T-helper 1 cell (primary cell): ENCODE measurements at regions not wholly inside any gene's neighbourhood (a gene's known extent, or its start where the extent isn't known, plus 50 kb on each side); places are given as distances from the start of the nearest gene placed in this dataset.
A peak's percentile ranks its signal among the peaks of the same experiment; 100 is the strongest.

Experiments used
- DNase-seq, 5 donors: peaks; one replicate each; pipeline ENCODE4 v3.0.0-alpha.2; 2012 to 2020

DNA sequence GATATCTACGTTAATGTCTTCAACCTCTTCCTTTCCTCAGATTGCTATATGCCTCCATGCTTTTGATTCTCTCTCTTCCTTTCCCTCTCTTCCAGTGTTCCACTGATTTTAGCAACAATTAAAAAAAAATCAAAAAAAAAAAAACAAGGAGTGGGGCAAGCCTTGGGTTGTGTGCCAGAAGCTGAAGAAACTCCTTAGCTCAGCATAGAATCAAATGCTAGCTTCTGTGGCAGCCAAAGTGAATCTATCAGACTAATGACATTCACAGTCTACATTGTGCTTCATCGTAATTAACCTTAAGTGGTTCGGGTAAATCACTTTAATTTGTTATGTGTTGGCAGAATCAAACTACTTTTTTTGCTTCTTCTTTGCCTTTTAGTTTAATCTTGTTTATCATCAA lies 237.3 kb downstream of the TMEM167A start:
- no peak for DNase-seq

DNA sequence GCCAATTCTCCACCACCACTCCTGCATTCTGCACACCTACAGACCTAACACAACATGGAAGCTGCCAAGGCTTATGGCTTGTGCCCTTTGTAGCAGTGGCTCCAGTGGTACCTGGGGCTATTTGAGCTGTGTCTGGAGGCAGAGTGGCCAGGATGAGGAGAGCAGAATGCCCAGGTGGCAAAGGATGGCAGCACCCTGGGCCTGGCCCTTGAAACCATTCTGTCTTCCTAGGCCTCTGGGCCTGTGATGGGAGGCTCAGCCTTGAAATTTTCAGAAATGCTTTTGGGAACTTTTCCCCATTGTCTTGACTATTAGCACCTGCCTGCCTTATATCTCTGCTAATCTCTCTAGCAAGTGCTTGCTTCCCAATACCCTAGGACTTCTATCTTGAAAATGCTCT lies 241.7 kb downstream of the TMEM167A start:
- no peak for DNase-seq

DNA sequence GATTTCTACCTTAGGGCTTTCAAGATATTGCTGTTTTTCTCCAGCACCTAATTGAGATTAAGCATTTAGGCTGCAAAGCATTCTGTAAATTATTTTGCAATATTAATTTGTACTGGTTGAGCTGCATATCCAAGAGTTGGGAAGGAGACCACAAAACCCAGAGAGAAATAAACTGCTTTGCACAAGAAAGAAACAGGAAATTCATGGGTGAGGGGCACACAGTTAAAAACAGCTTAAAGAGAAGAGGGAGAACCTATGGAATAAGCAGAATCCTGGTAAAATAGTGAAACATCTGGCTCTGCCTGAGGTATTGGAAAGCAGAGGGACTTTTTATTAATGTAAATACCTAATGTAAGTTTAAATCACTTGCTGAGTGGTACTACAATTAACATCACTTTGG lies 243.0 kb downstream of the TMEM167A start:
- no peak for DNase-seq

DNA sequence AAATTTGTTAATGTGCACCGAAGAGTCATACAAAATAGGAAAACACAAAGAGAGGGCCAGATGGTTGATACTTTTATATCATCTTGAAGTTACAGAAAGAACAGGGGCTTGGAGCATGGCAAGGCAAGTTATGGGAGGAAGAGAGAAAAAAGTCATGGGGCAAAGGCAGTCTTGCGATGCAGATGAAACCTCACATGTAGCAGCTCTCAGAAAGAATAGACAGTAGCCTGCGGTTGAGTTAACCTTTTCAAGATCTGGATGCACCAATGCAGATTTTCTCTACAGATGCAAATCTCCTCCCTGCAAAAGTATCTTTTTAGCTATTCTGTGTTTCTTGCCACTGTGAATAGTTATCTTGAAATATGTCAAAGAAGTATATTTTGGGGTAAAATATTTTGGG lies 243.9 kb downstream of the TMEM167A start:
- DNase-seq: no peak

DNA sequence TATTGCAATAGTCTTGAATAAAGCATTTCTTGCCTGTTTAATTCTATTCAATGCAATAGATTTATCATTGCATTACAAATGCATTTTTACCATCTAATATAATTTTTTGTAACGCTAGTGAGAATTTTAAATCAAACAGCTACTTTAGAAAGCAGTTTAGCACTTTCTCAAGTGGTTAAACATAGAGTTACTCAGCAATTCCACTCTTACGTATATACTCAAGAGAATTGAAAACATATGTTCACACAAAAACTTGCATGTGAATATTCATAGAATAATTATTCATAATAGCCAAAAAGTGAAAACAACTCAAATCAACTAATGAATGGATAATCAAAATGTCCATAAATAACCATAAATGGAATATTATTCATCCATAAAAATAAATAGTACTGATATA lies 244.7 kb downstream of the TMEM167A start:
- DNase-seq: no peak

DNA sequence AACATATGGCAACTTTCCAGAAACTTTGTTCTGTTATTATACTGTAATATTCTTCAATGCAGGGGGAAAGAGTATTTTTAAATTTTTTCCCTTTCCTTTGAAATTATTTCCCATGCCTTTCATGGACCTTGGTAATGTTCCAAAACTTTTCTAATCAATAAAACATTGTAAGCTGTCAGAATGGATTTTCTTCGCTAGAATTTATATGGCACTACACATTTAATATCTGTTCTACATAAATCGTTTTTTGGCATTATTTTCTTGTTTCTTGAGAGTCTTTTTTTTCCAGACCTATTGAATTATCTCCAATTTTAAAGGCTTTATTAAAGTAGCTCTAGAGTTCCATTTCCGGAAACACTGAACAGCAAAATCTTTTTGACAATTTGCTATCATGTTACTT lies 249.0 kb downstream of the TMEM167A start:
- DNase-seq: no peak

DNA sequence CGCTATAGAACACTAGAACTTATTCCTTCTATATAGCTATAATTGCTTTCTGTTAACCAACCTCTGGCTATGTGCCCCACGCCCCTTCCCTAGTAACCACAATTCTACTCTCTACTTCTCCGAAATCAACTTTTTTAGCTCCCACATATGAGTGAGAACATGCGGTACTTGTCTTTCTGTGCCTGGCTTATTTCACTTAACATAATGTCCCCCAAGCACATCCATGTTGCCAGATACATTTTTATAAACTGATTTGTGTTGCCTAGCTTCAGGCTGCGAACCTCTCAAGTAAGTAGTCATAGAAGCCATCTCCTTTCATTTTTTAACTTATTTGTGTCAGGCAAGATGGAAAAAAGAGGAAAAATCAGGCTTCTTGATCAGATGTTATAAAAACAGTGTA lies 249.5 kb downstream of the TMEM167A start:
- DNase-seq: no peak

DNA sequence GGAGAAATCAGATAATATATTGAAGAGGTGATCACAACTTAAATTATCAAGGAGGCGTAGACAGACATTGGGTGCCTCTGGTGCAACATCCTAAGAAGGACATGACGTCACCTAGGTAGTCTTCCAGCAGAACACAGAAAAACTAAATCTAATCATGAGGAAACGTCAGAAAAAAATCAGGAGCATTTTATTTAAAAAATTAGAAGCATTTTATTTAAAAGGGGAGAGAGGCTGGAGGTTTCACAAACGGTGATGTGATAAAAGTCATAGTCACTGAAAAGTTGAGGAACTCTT lies 254.6 kb downstream of the TMEM167A start:
- DNase-seq: no peak

DNA sequence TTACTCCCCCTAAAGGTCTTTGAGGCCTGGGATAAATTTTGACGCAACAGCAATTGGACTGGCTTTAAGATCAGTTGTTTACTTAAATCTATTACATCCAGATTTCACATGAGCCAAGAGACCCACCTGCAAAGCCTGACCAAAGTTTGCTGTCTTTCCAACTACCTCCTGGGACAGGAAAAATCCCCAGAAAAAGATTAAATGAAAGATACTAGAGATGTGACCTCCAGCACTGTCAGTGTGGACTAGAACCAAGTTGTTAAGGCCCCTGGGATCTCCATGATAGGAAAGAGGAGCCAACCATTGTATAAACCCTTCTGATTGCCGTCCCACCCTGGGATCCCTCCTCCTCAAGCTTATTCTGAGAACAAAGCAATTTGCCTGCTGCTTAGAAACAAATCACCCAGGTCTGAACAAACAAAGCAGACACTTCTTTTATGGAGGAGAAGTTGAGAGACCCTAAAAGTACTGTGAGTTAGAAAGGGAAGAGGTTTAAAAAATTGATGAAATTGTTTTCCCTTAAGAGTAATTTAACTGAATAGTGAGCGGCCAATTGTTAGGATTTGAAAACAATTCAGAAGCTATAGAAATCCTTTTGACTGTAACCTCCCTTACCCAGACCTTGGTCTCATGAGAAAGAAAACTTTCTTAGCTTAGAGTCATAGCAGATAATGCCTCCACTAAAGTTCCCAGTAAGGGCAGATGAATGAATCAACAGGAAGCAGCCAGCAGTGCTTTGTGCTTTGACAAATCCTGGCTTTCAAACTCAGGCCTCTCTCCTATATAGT lies 255.2 kb downstream of the TMEM167A start:
- DNase-seq: no peak

DNA sequence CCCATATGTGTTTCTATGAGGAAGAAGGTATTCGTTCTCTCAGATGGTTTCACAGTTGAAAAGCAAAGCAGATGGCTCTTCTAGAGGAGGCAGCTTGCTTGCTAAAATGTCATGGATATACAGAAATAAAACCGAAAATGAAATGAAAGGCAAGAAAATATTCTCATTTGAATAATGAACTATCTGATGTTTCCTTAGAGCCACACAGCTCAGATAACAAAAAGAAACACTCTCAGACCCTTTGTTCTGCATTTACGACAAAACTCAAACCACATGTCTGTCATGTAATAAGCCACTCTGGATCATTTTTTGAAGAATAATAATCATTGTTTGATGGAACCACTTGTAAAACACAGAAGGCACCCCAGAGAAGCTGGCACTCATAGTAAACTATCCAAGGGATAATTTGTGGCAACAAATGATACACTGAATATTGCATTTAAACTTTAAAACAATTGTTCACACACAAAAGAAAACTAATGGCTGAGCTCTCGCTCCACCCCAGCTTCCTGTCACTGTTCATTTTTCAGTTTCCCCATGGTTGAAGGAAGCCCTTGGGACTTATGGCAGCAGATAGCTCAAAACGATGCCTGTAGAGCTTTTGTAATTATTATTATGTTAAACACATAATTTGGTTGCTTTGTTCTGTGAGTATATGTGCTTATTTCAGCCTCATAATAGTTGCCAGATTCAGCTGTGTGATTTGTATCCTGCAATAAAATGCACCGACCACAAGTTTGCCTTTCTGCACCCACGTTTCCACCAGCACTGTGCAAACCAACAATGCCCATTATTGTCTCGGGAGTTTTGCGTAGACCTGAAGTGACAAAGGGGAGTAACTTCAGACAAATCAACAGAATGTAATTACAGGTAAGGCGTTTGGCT lies 256.0 kb downstream of the TMEM167A start:
- peak in 1 of 5 donors; percentile 3 for DNase-seq

DNA sequence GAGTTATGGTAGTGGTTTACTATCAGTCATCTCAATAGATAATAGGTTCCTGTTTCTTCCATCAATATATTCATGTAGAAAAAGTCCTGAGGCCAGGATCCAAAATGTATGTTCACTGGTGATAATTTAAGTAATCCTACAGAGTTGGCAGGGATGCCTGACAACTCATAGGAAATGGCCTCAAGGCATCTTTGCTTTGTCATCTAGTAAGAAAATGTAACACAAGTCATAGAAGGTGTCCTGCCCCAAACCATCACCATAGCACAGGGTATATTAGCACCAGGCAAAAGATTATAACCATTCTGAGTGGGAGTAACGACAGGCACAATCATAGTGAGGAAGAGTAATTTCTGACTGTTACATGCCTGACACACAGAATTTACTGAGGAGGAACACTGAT lies 257.0 kb downstream of the TMEM167A start:
- DNase-seq: no peak

DNA sequence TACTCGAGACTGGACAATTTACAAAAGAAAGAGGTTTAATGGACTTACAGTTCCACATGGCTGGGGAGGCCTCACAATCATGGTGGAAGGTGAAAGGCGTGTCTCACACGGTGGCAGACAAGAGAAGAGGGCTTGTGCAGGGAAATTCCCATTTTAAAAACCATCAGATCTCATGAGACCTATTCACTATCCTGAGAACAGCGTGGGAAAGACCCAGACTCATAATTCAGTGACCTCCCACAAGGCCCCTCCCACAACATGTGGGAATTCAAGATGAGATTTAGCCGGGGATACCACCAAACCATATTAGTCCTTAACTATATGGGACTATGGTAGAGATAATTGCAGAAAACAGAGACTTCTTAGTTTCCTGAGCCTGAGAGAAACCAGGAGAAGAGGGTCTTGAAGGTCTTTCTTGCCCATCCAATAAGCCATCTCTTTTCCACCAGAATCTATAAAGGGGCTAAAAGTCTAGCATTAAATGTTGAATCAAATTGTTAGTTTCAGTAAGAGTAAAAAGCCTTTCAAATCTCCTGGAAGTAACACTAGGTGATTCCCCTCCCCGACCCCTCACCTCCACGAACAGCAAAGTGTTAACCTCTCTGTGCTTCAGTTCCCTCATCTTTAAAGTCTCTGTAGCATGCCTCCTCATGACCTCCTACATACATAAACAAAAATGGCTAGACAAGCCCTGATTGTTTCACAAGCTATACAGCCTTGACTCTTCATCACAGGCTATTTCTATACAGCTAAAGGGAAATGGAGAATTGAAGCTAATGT lies 259.1 kb downstream of the TMEM167A start:
- no peak for DNase-seq

DNA sequence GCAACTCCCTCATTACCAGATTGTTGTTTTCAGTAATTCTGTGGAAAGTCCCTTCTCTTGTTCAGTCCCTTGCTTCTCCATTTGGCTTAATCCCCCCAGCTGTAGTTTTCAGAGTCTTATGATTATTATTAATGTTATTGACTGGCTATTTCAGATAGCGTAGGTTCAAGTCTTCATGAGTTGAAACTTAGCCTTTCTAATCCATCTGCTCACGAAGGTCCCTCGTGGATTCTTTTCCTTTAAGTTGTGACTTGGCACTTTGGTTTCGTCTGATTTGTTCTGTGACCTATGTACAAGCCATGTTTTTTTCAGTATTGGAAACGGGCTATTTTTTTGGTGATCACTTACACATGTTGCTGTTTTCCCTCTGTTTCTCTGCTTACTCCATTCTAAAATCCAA lies 260.3 kb downstream of the TMEM167A start:
- no peak for DNase-seq

DNA sequence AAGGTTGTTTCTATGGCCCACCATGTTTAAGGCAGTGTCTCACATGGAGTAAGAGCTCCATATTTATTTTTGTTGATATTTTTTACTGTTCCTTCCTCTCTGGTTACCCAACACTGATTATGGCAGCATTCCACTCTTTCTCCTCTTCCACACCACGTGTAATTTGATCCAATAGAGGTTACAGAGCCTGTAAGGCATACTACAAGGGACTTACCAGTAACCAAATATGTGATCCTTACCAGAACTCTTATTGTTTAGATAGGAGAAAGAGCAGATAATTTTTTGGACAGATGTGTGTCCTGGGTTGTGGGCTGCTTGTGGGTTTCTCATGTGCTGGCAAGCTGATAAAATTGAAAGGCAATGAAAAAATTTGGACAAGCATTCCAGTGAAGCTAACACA lies 261.3 kb downstream of the TMEM167A start:
- no peak for DNase-seq

DNA sequence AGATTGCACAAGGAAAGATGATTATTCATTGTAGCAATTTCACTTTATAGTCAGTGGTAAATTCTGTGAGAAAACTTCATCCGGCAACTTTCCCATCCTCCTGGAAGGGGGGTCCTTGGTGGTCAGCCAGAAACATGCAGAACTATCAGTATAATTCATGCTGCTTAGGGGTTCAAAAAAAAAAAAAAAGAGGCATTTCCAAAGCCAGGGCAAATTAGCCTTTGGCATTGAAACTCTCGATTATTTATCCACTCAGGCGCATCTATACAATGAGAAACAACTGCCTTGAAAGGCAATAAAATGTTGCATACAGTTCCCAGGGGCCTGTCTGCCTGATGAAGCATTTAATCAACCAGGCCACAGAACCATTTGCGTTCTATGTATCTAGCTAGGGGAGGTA lies 263.3 kb downstream of the TMEM167A start:
- no peak for DNase-seq

DNA sequence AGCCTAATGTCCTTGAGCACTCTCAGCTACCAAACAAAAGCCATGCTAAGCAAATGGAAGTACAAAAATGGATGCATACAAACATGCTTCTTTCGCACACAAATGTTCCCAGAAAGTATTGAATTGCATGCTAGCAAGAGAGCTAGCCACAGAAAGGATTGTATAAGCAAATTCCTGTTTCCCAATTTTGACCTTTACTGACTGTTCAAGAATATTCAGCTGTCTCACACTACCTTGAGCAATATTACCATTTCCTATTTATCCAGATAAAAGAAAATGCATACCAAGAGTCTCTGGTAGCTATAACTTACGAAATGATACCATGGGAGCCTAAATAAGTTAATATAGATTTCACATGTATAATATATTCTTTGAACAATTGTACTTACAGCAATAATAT lies 264.6 kb downstream of the TMEM167A start:
- DNase-seq: no peak

DNA sequence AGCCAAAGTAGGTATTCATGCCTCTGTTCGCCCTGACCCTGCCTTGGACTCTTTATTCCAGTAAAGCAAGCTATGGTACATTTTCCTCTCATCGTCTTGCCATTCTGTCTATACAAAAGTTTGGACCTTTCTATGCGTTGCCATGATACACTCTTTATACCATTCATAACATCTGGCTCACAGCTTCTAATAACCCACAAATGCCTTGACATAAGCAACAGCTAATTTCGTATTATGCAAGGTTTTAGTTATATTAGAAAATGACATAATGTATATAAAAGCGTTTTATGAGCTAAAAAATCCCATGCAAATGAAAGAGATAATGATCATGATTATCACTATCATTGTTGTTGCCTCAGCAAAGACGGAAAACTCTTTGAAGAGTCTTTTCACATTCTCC lies 265.7 kb downstream of the TMEM167A start:
- DNase-seq: no peak

DNA sequence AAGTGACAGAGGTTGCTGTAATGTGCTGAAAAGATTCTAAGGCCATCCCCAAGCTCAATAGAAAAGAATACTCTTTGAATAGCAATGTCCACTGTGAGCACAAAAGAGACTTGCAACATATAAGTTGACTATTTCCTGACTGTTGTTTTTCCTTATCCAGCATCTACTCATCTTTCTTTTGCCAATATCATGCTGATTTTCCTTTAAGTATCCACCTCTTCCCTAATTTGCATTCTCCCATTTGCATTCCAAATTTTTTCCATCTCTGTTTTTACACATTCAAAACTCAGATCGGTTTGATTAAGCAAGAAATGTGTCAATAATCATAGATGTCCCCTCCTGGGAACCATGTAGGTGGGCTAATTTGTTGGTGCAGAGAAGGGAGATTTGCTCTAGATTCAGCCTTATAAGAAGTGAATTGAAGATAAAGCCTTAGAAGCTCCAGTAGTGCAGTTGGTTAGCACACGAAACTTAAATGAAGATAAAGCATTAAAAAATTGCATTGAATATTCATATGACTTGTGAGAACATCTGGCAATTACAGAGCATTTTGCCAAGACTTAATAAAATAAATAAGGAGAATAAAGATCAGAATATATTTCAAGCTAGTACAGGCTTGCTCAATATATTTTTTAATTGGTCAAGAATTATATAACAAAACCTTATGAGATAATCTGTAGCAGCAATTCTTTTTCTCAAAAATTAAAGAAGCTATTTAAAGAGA lies 267.6 kb downstream of the TMEM167A start:
- no peak for DNase-seq

DNA sequence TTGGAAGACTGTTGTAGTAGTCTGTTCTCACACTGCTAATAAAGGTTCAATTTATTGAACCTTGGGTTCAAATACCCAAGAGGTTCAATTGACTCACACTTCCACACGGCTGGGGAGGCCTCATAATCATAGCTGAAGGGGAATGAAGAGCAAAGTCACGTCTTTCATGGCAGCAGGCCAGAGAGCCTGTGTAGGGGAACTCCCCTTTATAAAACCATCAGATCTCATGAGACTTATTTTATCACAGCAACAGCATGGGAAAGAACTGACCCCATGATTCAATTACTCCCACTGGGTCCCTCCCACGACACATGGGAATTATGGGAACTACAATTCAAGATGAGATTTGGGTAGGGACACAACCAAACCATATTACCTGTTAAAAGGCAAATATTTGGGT lies 268.2 kb downstream of the TMEM167A start:
- no peak for DNase-seq

DNA sequence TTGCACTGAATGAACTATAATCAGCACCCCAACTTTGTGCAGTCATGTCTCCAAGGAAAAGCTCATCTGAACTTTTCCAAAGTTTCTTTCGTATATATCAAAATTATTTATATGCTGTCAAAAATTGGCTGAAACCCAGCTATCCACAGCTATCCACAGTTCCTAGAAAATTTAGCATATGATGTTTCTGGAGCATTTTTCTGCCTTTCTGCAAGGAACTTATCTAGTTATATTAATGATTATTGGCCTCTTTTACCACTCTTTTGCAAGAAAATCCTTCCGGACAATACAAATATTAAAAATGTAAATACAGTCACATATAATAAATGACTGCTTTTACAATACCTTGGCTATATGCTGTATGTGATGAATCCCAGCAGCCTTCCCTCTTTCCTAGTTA lies 270.2 kb downstream of the TMEM167A start:
- no peak for DNase-seq

DNA sequence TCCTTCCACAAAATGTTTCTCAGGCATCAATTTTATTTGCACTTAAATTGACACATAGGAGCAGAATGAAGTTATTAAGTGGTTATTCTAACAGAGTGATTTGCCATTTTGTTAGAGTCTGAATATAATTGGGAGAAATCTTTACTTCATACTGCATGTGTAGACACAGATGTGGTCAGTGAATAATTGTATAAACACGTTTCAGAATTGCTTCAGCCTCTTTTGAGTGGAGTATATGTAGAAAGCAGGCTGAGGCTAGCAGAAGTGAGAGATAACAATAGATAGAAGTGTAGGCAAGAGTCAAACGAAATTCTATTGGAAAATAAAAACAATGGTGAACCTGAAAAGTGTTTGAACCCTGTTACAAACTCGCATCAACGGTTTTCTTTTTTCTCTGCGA lies 270.7 kb downstream of the TMEM167A start:
- no peak for DNase-seq

DNA sequence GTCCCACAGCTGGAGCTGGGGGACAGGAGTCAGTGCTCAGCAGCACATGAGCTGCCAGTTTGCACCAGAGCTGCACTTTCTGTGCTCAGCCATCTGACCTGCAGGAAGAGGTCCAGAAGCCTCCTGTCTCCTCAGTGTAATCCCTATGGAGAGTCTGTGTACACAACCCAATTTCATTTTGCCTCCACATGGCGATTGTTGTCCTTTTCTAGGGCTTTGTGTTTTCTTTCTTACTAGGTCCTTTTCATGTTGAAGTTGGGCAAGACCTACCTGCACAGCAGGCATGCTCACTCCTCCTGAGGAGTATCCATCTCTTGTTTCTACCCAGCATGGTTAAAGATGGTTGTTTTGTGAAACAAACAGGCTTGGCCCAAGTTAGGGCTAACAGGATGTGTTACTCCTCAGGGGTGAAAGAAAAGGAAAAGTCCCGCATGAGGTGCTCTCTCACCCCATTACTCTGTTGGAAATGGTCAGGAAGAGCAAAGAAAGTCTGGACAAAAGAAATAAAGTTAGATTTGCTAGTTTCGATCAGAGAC lies 273.0 kb downstream of the TMEM167A start:
- DNase-seq: no peak

DNA sequence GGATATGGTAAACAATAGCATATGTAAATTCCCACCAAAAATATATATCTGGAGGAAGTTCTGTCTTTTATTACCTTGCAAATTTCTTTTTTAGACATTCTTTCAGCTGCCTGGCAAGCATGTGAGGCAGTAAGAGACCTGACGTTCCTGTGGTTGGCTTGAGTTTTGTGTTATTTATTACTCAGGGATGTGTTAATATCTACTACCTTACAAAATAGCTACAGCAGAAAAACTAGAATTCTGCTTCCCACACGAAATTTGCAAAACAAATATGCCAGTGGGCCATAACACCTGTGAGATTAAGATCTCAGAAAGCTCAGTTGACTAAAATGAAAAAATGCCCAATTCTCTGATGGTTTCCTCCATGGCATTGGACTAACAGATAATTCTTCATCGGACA lies 274.2 kb downstream of the TMEM167A start:
- DNase-seq: no peak
